ENCODE measurements at regions not wholly inside any gene's neighbourhood (a gene's known extent, or its start where the extent isn't known, plus 50 kb on each side); places are given as distances from the start of the nearest gene placed in this dataset.

GRCh38 chr3:21860082-21860475, 109.1 kb upstream of the ZNF385D start:
- TF ChIP-seq POLR2A (IDR thresholded peaks at IDR 0.05) = no peak
- no peak for TF ChIP-seq POLR2AphosphoS5 (IDR thresholded peaks at IDR 0.05)
